IgD-negative memory B cell (primary cell): ENCODE measurements at regions not wholly inside any gene's neighbourhood (a gene's known extent, or its start where the extent isn't known, plus 50 kb on each side); places are given as distances from the start of the nearest gene placed in this dataset.
A peak's percentile ranks its signal among the peaks of the same experiment; 100 is the strongest.

Experiments
- H3K27ac Mint-ChIP-seq, 3 donors: one replicate each; pipeline ENCODE4 v1.8.0; 2020 to 2022; ENCODE audit warnings: mild to moderate bottlenecking in 3 of 3, mixed read lengths in 3 of 3, moderate library complexity in 1 of 3
- H3K27me3 Mint-ChIP-seq: one replicate; pipeline ENCODE4 v1.8.0; 2021; ENCODE audit warnings: mixed read lengths
- H3K36me3 Mint-ChIP-seq: one replicate; pipeline ENCODE4 v1.8.0; 2020; ENCODE audit warnings: mild to moderate bottlenecking, mixed read lengths
- H3K4me1 Mint-ChIP-seq, 3 donors: one replicate each; pipeline ENCODE4 v1.8.0; 2020 to 2022; ENCODE audit warnings: mixed read lengths in 3 of 3, mild to moderate bottlenecking in 1 of 3
- H3K4me3 Mint-ChIP-seq, 4 donors: one replicate each; pipeline ENCODE4 v1.8.0; 2020 to 2022; ENCODE audit warnings: mild to moderate bottlenecking in 4 of 4, mixed read lengths in 4 of 4, moderate library complexity in 3 of 4
- H3K9me3 Mint-ChIP-seq, 3 donors: one replicate each; pipeline ENCODE4 v1.8.0; 2020 to 2021; ENCODE audit warnings: mixed read lengths in 3 of 3, mild to moderate bottlenecking in 1 of 3

GRCh38 chr9:89697553-89697952 is 92.7 kb downstream of the GADD45G start:
- Mint-ChIP-seq H3K4me3 (no peak overlapping the region), H3K27ac (no peak overlapping the region), H3K36me3 (no peaks in the 10 kb centered on the region), H3K4me1 (peaks cover 0 to 7% (median 7%) of the 10 kb centered on the region in 3 donors), H3K27me3 (peaks cover 9% of the 10 kb centered on the region), H3K9me3 (no peaks in the 10 kb centered on the region)

- Mint-ChIP-seq H3K27me3 (peaks cover 6% of the 10 kb centered on the region), H3K9me3 (no peaks in the 10 kb centered on the region), H3K27ac (no peak overlapping the region), H3K4me1 (peaks cover 0 to 7% (median 7%) of the 10 kb centered on the region in 3 donors), H3K36me3 (no peaks in the 10 kb centered on the region), H3K4me3 (no peak overlapping the region)
Measured at GRCh38 chr9:89698411-89699005, 93.7 kb downstream of the GADD45G start.

- H3K4me3 Mint-ChIP-seq: no peak overlapping the region
- peaks cover 2% of the 10 kb centered on the region for H3K27me3 Mint-ChIP-seq
- H3K4me1 Mint-ChIP-seq: peaks cover 0 to 7% (median 7%) of the 10 kb centered on the region in 3 donors
- no peaks in the 10 kb centered on the region for H3K9me3 Mint-ChIP-seq
- peak overlapping the region in 1 of 3 donors; percentile 85 for H3K27ac Mint-ChIP-seq
- no peaks in the 10 kb centered on the region for H3K36me3 Mint-ChIP-seq
Measured at GRCh38 chr9:89699646-89700045, 94.8 kb downstream of the GADD45G start.

GRCh38 chr9:89701221-89701798 is 96.5 kb downstream of the GADD45G start:
- Mint-ChIP-seq H3K4me1 (peaks cover 7 to 9% (median 7%) of the 10 kb centered on the region in 3 donors), H3K9me3 (no peaks in the 10 kb centered on the region), H3K27ac (no peak overlapping the region), H3K36me3 (no peaks in the 10 kb centered on the region), H3K4me3 (peak overlapping the region in 3 of 4 donors; percentile 25 to 67 (median 41)), H3K27me3 (peaks cover 2% of the 10 kb centered on the region)

- Mint-ChIP-seq H3K27me3 (peaks cover 2% of the 10 kb centered on the region), H3K4me3 (peak overlapping the region in 1 of 4 donors; percentile 10), H3K27ac (peak overlapping the region in 1 of 3 donors; percentile 41), H3K36me3 (no peaks in the 10 kb centered on the region), H3K9me3 (no peaks in the 10 kb centered on the region), H3K4me1 (peaks cover 7 to 15% (median 10%) of the 10 kb centered on the region in 3 donors)
Measured at GRCh38 chr9:89702401-89702800, 97.6 kb downstream of the GADD45G start.

GRCh38 chr9:89705651-89706050 is 100.8 kb downstream of the GADD45G start:
- H3K4me3 Mint-ChIP-seq: no peak overlapping the region
- H3K36me3 Mint-ChIP-seq: no peaks in the 10 kb centered on the region
- H3K9me3 Mint-ChIP-seq: no peaks in the 10 kb centered on the region
- H3K27me3 Mint-ChIP-seq: peaks cover 2% of the 10 kb centered on the region
- H3K27ac Mint-ChIP-seq: no peak overlapping the region
- peaks cover 7 to 13% (median 7%) of the 10 kb centered on the region in 3 donors for H3K4me1 Mint-ChIP-seq

GRCh38 chr9:89706086-89706485 is 101.3 kb downstream of the GADD45G start:
- Mint-ChIP-seq H3K4me1 (peaks cover 7 to 15% (median 7%) of the 10 kb centered on the region in 3 donors), H3K27me3 (peaks cover 2% of the 10 kb centered on the region), H3K27ac (no peak overlapping the region), H3K9me3 (no peaks in the 10 kb centered on the region), H3K4me3 (no peak overlapping the region), H3K36me3 (no peaks in the 10 kb centered on the region)

- Mint-ChIP-seq H3K36me3 (no peaks in the 10 kb centered on the region), H3K4me3 (no peak overlapping the region), H3K9me3 (no peaks in the 10 kb centered on the region), H3K27ac (no peak overlapping the region), H3K4me1 (peaks cover 6 to 14% (median 7%) of the 10 kb centered on the region in 3 donors), H3K27me3 (peaks cover 2% of the 10 kb centered on the region)
Measured at GRCh38 chr9:89706731-89707191, 101.9 kb downstream of the GADD45G start.

GRCh38 chr9:89710697-89711096 is 105.9 kb downstream of the GADD45G start:
- Mint-ChIP-seq H3K4me3 (no peak overlapping the region), H3K4me1 (peaks cover 5 to 17% (median 6%) of the 10 kb centered on the region in 3 donors), H3K27me3 (no peaks in the 10 kb centered on the region), H3K9me3 (no peaks in the 10 kb centered on the region), H3K36me3 (no peaks in the 10 kb centered on the region), H3K27ac (no peak overlapping the region)

- H3K27me3 Mint-ChIP-seq: no peaks in the 10 kb centered on the region
- no peaks in the 10 kb centered on the region for H3K9me3 Mint-ChIP-seq
- H3K36me3 Mint-ChIP-seq: no peaks in the 10 kb centered on the region
- no peak overlapping the region for H3K4me3 Mint-ChIP-seq
- no peak overlapping the region for H3K27ac Mint-ChIP-seq
- peaks cover 0 to 12% (median 6%) of the 10 kb centered on the region in 3 donors for H3K4me1 Mint-ChIP-seq
Measured at GRCh38 chr9:89711866-89712265, 107.1 kb downstream of the GADD45G start.

GRCh38 chr9:89712283-89712682 is 107.5 kb downstream of the GADD45G start:
- Mint-ChIP-seq H3K27me3 (no peaks in the 10 kb centered on the region), H3K9me3 (no peaks in the 10 kb centered on the region), H3K27ac (no peak overlapping the region), H3K4me1 (peaks cover 0 to 12% (median 4%) of the 10 kb centered on the region in 3 donors), H3K36me3 (no peaks in the 10 kb centered on the region), H3K4me3 (no peak overlapping the region)

GRCh38 chr9:89714321-89714720 is 109.5 kb downstream of the GADD45G start:
- H3K36me3 Mint-ChIP-seq: no peaks in the 10 kb centered on the region
- peaks cover 0 to 12% (median 2%) of the 10 kb centered on the region in 3 donors for H3K4me1 Mint-ChIP-seq
- H3K9me3 Mint-ChIP-seq: no peaks in the 10 kb centered on the region
- H3K27ac Mint-ChIP-seq: no peak overlapping the region
- H3K27me3 Mint-ChIP-seq: no peaks in the 10 kb centered on the region
- H3K4me3 Mint-ChIP-seq: no peak overlapping the region

GRCh38 chr9:89715318-89715858 is 110.6 kb downstream of the GADD45G start:
- Mint-ChIP-seq H3K4me3 (no peak overlapping the region), H3K9me3 (no peaks in the 10 kb centered on the region), H3K36me3 (no peaks in the 10 kb centered on the region), H3K4me1 (peaks cover 0 to 12% (median 2%) of the 10 kb centered on the region in 3 donors), H3K27ac (no peak overlapping the region), H3K27me3 (no peaks in the 10 kb centered on the region)

- Mint-ChIP-seq H3K4me3 (no peak overlapping the region), H3K36me3 (no peaks in the 10 kb centered on the region), H3K9me3 (no peaks in the 10 kb centered on the region), H3K27me3 (no peaks in the 10 kb centered on the region), H3K4me1 (peaks cover 0 to 7% (median 2%) of the 10 kb centered on the region in 3 donors), H3K27ac (no peak overlapping the region)
Measured at GRCh38 chr9:89715881-89716280, 111.1 kb downstream of the GADD45G start.

GRCh38 chr9:89716559-89716958 is 111.7 kb downstream of the GADD45G start:
- no peaks in the 10 kb centered on the region for H3K9me3 Mint-ChIP-seq
- H3K27me3 Mint-ChIP-seq: no peaks in the 10 kb centered on the region
- H3K4me1 Mint-ChIP-seq: peaks cover 0 to 6% (median 2%) of the 10 kb centered on the region in 3 donors
- H3K4me3 Mint-ChIP-seq: no peak overlapping the region
- H3K27ac Mint-ChIP-seq: no peak overlapping the region
- no peaks in the 10 kb centered on the region for H3K36me3 Mint-ChIP-seq

- no peak overlapping the region for H3K27ac Mint-ChIP-seq
- no peaks in the 10 kb centered on the region for H3K27me3 Mint-ChIP-seq
- H3K9me3 Mint-ChIP-seq: no peaks in the 10 kb centered on the region
- H3K4me1 Mint-ChIP-seq: peaks cover 0 to 3% (median 2%) of the 10 kb centered on the region in 3 donors
- no peak overlapping the region for H3K4me3 Mint-ChIP-seq
- no peaks in the 10 kb centered on the region for H3K36me3 Mint-ChIP-seq
Measured at GRCh38 chr9:89718176-89718575, 113.4 kb downstream of the GADD45G start.
